A549 (cell line): ENCODE measurements at regions not wholly inside any gene's neighbourhood (a gene's known extent, or its start where the extent isn't known, plus 50 kb on each side); places are given as distances from the start of the nearest gene placed in this dataset.

Experiments used
- ATAC-seq, 2 experiments: fragments of 200-7000 bp in 1 of 2; fragments of >200 bp in 1 of 2; cut with Nextera tagmentation in 1 of 2; cut with Tn5 transposase in 1 of 2; 3 replicates each; pipeline versions ENCODE4 v1.8.0 to v1.9.1; 2018 to 2020; ENCODE audit warnings: mild to moderate bottlenecking in 1 of 2, moderate library complexity in 1 of 2
- CTCF ChIA-PET: fragments of 300-600 bp; sonication (Branson Sonifier 250); formaldehyde crosslinking; extraction: SDS; loops from one replicate; lab custom pipeline; 2021; ENCODE audit warnings: antibody characterized with exemption, inconsistent platforms; lab: Yijun Ruan, JAX
- POLR2A ChIA-PET: fragments of 350-600 bp; formaldehyde crosslinking; extraction: SDS; loops from one replicate; lab custom pipeline; 2021; ENCODE audit warnings: antibody characterized with exemption, inconsistent platforms; lab: Yijun Ruan, JAX
- DNase-seq, 2 experiments: peaks; one replicate each; pipeline versions ENCODE4 v3.0.0 to v3.0.0-alpha.2; 2011 to 2016; ENCODE audit warnings: low read depth in 1 of 2, low spot score in 1 of 2
- FAIRE-seq: peaks from 2 replicates; lab custom pipeline; 2011; peaks lifted over from hg19 to GRCh38; lab: Jason Lieb, UNC
- H3K27ac ChIP-seq, 2 experiments: fragments of >200 bp; sonication (Bioruptor Twin); formaldehyde crosslinking; 3 replicates each; pipeline ENCODE4 v1.5.1; 2016 to 2017
- H3K4me1 ChIP-seq: fragments of >200 bp; sonication (Bioruptor Twin); formaldehyde crosslinking; 3 replicates; pipeline ENCODE4 v1.6.1; 2016
- H3K4me2 ChIP-seq: fragments of >200 bp; sonication (Bioruptor Twin); formaldehyde crosslinking; 3 replicates; pipeline ENCODE4 v1.6.1; 2016
- H3K4me3 ChIP-seq: fragments of >200 bp; sonication (Bioruptor Twin); formaldehyde crosslinking; 3 replicates; pipeline ENCODE4 v1.5.1; 2016
- H3K9me3 ChIP-seq: fragments of >200 bp; sonication (Bioruptor Twin); formaldehyde crosslinking; 3 replicates; pipeline ENCODE4 v1.6.1; 2016
- ATOH8 ChIP-seq: fragments of 250-450 bp; sonication (Bioruptor Pico); IDR thresholded peaks from 2 replicates; pipeline ENCODE4 v1.5.0; 2020; ENCODE audit warnings: low read depth, mild to moderate bottlenecking, moderate library complexity
- BHLHE40 ChIP-seq: IDR thresholded peaks from 2 replicates; pipeline ENCODE4 v1.6.1; 2012; ENCODE audit warnings: low read depth, low read length, inconsistent platforms
- CEBPB ChIP-seq, 2 experiments: fragments of >200 bp in 1 of 2; sonication (Bioruptor Twin) in 1 of 2; formaldehyde crosslinking in 1 of 2; IDR thresholded peaks; 2 replicates each; pipeline ENCODE4 v1.6.1; 2012 to 2016
- E2F6 ChIP-seq: IDR thresholded peaks from 2 replicates; pipeline ENCODE4 v1.6.1; 2012; ENCODE audit warnings: low read depth, borderline replicate concordance
- ESRRA ChIP-seq: fragments of 150-350 bp; IDR thresholded peaks from 2 replicates; pipeline ENCODE4 v1.6.1; 2014; ENCODE audit warnings: mild to moderate bottlenecking, low read length, borderline replicate concordance
- FOXS1 ChIP-seq: fragments of 250-450 bp; sonication (Bioruptor Pico); IDR thresholded peaks from 2 replicates; pipeline ENCODE4 v1.5.0; 2020; ENCODE audit warnings: mild to moderate bottlenecking, moderate library complexity
- GATA3 ChIP-seq: IDR thresholded peaks from 2 replicates; pipeline ENCODE4 v1.6.1; 2012; ENCODE audit warnings: borderline replicate concordance
- HES2 ChIP-seq: fragments of >200 bp; sonication (Bioruptor Twin); formaldehyde crosslinking; IDR thresholded peaks from 2 replicates; pipeline ENCODE4 v1.6.1; 2016
- HEYL ChIP-seq: fragments of 250-450 bp; sonication (Bioruptor Pico); IDR thresholded peaks from 2 replicates; pipeline ENCODE4 v1.8.0; 2021; ENCODE audit warnings: mild to moderate bottlenecking, moderate library complexity
- HOXB13 ChIP-seq: fragments of 250-450 bp; sonication (Bioruptor Pico); IDR thresholded peaks from 2 replicates; pipeline ENCODE4 v1.5.0; 2020; ENCODE audit warnings: low read depth, mild to moderate bottlenecking, moderate library complexity
- KDM5A ChIP-seq: fragments of 200-600 bp; sonication (generic); IDR thresholded peaks from 2 replicates; pipeline ENCODE4 v1.6.1; 2016; ENCODE audit warnings: antibody characterized with exemption, mild to moderate bottlenecking
- MAFK ChIP-seq: fragments of 450-650 bp; IDR thresholded peaks from 2 replicates; pipeline ENCODE4 v1.6.1; 2014; ENCODE audit not compliant: partially characterized antibody
- MAX ChIP-seq: IDR thresholded peaks from 2 replicates; pipeline ENCODE4 v1.6.1; 2012
- MAZ ChIP-seq: fragments of 150-350 bp; IDR thresholded peaks from 2 replicates; pipeline ENCODE4 v1.6.1; 2014; ENCODE audit warnings: antibody characterized with exemption, low read depth, low read length, borderline replicate concordance
- PBX3 ChIP-seq: IDR thresholded peaks from 2 replicates; pipeline ENCODE4 v1.6.1; 2012
- RFX5 ChIP-seq: fragments of 450-650 bp; IDR thresholded peaks from 2 replicates; pipeline ENCODE4 v1.7.1; 2014; ENCODE audit warnings: antibody characterized with exemption, mild to moderate bottlenecking, moderate library complexity
- SMC3 ChIP-seq: fragments of >200 bp; sonication (Bioruptor Twin); formaldehyde crosslinking; IDR thresholded peaks from 3 replicates; pipeline ENCODE4 v1.6.1; 2018; ENCODE audit warnings: inconsistent platforms
- TFCP2L1 ChIP-seq: fragments of 250-450 bp; sonication (Bioruptor Pico); IDR thresholded peaks from 2 replicates; pipeline ENCODE4 v1.5.0; 2021; ENCODE audit warnings: mild to moderate bottlenecking
- ZNF302 ChIP-seq: fragments of 250-450 bp; sonication (Bioruptor Pico); IDR thresholded peaks from 2 replicates; pipeline ENCODE4 v1.9.0; 2021; ENCODE audit warnings: inconsistent platforms, mild to moderate bottlenecking, moderate library complexity
- WGBS: methylation state at CpG from one replicate; pipeline ENCODE4 v1.1.6; 2017; ENCODE audit errors: missing lambda C conversion rate; 5-methylcytosine and 5-hydroxymethylcytosine counted together

GRCh38 chr22:27610863-27611786 lies 190.4 kb downstream of the MN1 start:
- Histone ChIP-seq H3K27ac (no peak overlapping the region), H3K4me3 (no peak overlapping the region), H3K4me2 (no peak overlapping the region), H3K9me3 (no peaks in the 10 kb centered on the region)
- ChIA-PET CTCF (interaction anchor here (0.6 kb wide), 1 partner anchor 73 kb away, joined by 3 read pairs; no protein-coding TSS in a partner anchor), POLR2A (no interaction called here)
- 87% methylated on average over 22 of the region's 23 CpGs for WGBS
- DNase-seq, result no peak
- FAIRE-seq, result no peak
- TF ChIP-seq MAX (no peak), ZNF302 (no peak), ESRRA (no peak), HEYL (no peak), MAFK (no peak), PBX3 (no peak), FOXS1 (CRISPR knock-in tag) (no peak)
- TF ChIP-seq, all 56 proteins: peak for 0
- H3K4me1 ChIP-seq, result no peaks in the 10 kb centered on the region
- ATAC-seq, result no peak

GRCh38 chr22:27612115-27612514 lies 189.4 kb downstream of the MN1 start:
- DNase-seq (no peak), ATAC-seq (0 out of 6 replicates have a peak, but pooled peaks of 1 of the 2 experiments have one; percentile 33), FAIRE-seq (no peak)
- ChIA-PET POLR2A (no interaction called here), CTCF (no interaction called here)
- TF ChIP-seq MAZ (no peak), TFCP2L1 (CRISPR knock-in tag) (no peak)
- Histone ChIP-seq H3K4me2 (no peak overlapping the region), H3K9me3 (no peaks in the 10 kb centered on the region), H3K27ac (no peak overlapping the region), H3K4me3 (no peak overlapping the region), H3K4me1 (no peaks in the 10 kb centered on the region)
- WGBS, result 100% methylated on average over 1 of the region's 6 CpGs

- 80% methylated on average over 16 of the region's 19 CpGs for WGBS
- POLR2A ChIA-PET, result no interaction called here
These were observed 188.2 kb downstream of the MN1 start for GRCh38 chr22:27613099-27614005.

More at GRCh38 chr22:27613099-27614005, 188.2 kb downstream of the MN1 start:
- CTCF ChIA-PET, result interaction anchor here (1.2 kb wide), 1 partner anchor 12 kb away, joined by 4 read pairs; no protein-coding TSS in a partner anchor
- Histone ChIP-seq H3K9me3 (no peaks in the 10 kb centered on the region), H3K4me1 (no peaks in the 10 kb centered on the region), H3K27ac (no peak overlapping the region)
- no peak for ATAC-seq
- TF ChIP-seq HES2 (no peak), ESRRA (no peak), MAZ (no peak), RFX5 (no peak), CEBPB (IDR thresholded peaks at IDR 0.05) (no peak), GATA3 (no peak), SMC3 (no peak), BHLHE40 (no peak), E2F6 (no peak), KDM5A (no peak), TFCP2L1 (CRISPR knock-in tag) (no peak), ATOH8 (CRISPR knock-in tag) (no peak), HOXB13 (CRISPR knock-in tag) (no peak)
- TF ChIP-seq, all 56 proteins: peak for 0
- DNase-seq (no peak), FAIRE-seq (no peak)
- no peak overlapping the region for H3K4me3 ChIP-seq
- H3K4me2 ChIP-seq, result no peak overlapping the region
